Calu3 (cell line): ENCODE measurements at regions not wholly inside any gene's neighbourhood (a gene's known extent, or its start where the extent isn't known, plus 50 kb on each side); places are given as distances from the start of the nearest gene placed in this dataset.

Experiments
- BruUV-seq: library from RNA; stranded (reverse); fragments of 400-500 nt; replicated peaks from 2 replicates; lab custom pipeline; 2021; lab: Mats Ljungman, UMichigan
- CTCF ChIA-PET: fragments of 300-600 bp; sonication (Branson Sonifier 250); formaldehyde crosslinking; loops from one replicate; lab custom pipeline; 2022; ENCODE audit warnings: antibody characterized with exemption; lab: Charles Lee
- DNase-seq: peaks from one replicate; pipeline ENCODE4 v3.0.0; 2022
- H3K27ac Mint-ChIP-seq: one replicate; pipeline ENCODE4 v1.8.0; 2022; ENCODE audit warnings: mixed read lengths; ENCODE audit not compliant: unreplicated experiment
- H3K27me3 Mint-ChIP-seq: one replicate; pipeline ENCODE4 v1.8.0; 2022; ENCODE audit warnings: mixed read lengths; ENCODE audit not compliant: unreplicated experiment
- H3K36me3 Mint-ChIP-seq: one replicate; pipeline ENCODE4 v1.8.0; 2022; ENCODE audit warnings: mild to moderate bottlenecking, moderate library complexity, mixed read lengths; ENCODE audit not compliant: insufficient read depth, unreplicated experiment
- H3K4me1 Mint-ChIP-seq: one replicate; pipeline ENCODE4 v1.8.0; 2022; ENCODE audit warnings: mild to moderate bottlenecking, low read depth, mixed read lengths; ENCODE audit not compliant: unreplicated experiment
- H3K4me3 Mint-ChIP-seq: one replicate; pipeline ENCODE4 v1.8.0; 2022; ENCODE audit warnings: mild to moderate bottlenecking, low read depth, moderate library complexity, mixed read lengths; ENCODE audit not compliant: unreplicated experiment
- H3K9me3 Mint-ChIP-seq: one replicate; pipeline ENCODE4 v1.8.0; 2022; ENCODE audit warnings: low read depth, mixed read lengths; ENCODE audit not compliant: unreplicated experiment
- intact Hi-C: fragments of 100-400 bp; cut with micrococcal nuclease; formaldehyde crosslinking; loops from one replicate; pipeline ENCODE4 v1.10.0; 2022; ENCODE audit not compliant: unreplicated experiment
- TF ChIP-seq, protein P1 (sequence below): fragments of 200-600 bp; IDR thresholded peaks from one replicate; pipeline ENCODE4 v1.8.0; 2022; ENCODE audit warnings: antibody characterized with exemption; ENCODE audit not compliant: unreplicated experiment

DNA sequence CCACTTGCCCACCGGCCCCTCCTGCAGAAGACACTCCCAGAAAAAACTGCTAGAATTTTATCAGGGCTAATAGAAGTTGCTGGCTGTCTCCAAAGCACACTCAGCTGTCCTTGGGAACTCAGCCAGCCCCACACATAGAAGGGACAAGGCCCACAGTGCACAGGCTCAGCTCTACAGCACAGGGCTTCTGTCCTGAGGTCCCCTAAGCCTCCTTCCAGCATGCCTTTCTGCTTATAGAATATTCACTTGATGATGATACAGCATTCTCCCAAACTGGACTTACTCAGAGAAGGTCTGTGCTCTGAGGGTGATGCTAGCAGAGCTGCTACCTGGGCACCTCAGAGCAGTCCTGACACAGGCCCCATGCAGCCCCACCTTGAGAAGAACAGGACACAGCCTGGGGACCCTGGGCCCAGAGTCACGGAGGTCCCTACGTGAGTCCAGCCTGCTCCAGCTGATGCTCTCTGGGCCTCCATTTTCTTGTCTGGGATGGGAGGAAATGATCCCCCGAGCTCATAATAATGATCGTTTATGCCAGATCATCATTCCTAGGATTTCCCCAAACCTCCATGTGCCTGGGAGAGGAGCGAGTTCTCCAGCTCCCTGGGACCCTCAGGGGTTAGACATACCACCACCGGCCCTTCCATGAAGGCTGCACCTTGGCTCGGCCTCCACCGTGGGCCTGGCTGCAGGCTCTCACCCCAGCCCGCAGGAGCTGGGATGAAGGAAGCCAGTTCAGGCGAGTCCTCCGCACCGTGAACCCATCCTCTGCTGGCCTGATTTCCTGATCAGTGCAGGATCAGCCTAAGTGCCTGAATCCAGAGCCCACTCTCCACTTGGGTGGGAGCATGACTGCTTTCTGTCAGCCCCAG is 145.6 kb downstream of the ZNF248 start:
- DNase-seq, result no peak
- no peak overlapping the region for H3K27ac Mint-ChIP-seq
- no peaks in the 10 kb centered on the region for H3K36me3 Mint-ChIP-seq
- no TSS peak for BruUV-seq
- H3K4me3 Mint-ChIP-seq, result no peak overlapping the region
- peaks cover 9% of the 10 kb centered on the region for H3K9me3 Mint-ChIP-seq
- H3K4me1 Mint-ChIP-seq, result no peaks in the 10 kb centered on the region
- no peaks in the 10 kb centered on the region for H3K27me3 Mint-ChIP-seq
- intact Hi-C loops, result no loop called here
- TF ChIP-seq, protein P1, sequence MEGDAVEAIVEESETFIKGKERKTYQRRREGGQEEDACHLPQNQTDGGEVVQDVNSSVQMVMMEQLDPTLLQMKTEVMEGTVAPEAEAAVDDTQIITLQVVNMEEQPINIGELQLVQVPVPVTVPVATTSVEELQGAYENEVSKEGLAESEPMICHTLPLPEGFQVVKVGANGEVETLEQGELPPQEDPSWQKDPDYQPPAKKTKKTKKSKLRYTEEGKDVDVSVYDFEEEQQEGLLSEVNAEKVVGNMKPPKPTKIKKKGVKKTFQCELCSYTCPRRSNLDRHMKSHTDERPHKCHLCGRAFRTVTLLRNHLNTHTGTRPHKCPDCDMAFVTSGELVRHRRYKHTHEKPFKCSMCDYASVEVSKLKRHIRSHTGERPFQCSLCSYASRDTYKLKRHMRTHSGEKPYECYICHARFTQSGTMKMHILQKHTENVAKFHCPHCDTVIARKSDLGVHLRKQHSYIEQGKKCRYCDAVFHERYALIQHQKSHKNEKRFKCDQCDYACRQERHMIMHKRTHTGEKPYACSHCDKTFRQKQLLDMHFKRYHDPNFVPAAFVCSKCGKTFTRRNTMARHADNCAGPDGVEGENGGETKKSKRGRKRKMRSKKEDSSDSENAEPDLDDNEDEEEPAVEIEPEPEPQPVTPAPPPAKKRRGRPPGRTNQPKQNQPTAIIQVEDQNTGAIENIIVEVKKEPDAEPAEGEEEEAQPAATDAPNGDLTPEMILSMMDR, result no peak
- CTCF ChIA-PET, result no interaction called here

DNA sequence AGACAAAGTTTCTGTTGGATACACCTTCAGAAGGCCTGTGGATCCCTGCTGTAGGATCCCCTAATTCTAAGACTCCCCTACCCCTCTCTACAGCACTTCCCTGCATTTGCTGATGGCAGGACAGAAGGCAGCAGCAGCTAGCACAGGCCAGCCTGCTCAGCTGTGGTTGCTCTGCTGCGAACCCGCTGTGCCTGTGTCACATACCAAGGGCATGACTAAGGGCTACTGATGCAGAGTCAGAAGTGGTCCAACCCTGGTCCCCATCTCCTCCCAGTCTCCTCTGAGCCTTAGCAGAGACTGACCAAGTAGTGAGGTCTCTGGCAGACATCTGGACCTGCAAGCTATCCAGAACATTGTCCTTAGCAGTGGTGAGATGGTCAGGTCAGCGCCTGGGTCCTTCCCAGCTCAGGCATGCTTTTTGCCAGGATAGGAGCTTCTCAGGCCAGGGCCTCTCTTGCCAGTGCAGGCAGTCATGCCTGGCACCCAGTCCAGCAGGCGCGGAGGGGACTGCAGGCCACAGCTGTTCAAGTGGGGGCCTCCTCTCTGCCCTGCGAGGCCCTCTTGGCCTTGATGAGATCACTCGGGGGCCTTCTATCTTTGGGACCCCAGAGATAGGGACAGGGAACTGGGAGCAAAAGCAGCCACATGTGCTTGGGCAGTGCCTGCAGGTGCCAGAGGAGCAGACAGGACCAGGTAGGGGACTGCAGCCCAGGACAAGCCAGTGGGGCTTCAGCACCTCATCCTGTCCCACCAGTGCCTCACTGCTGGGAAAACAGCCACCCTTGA is 146.4 kb downstream of the ZNF248 start:
- Mint-ChIP-seq H3K4me3 (no peak overlapping the region), H3K4me1 (no peaks in the 10 kb centered on the region), H3K27me3 (no peaks in the 10 kb centered on the region), H3K27ac (no peak overlapping the region), H3K9me3 (peaks cover 10% of the 10 kb centered on the region), H3K36me3 (no peaks in the 10 kb centered on the region)
- no TSS peak for BruUV-seq
- intact Hi-C loops, result no loop called here
- TF ChIP-seq, protein P1, result no peak
- no peak for DNase-seq
- CTCF ChIA-PET, result no interaction called here

DNA sequence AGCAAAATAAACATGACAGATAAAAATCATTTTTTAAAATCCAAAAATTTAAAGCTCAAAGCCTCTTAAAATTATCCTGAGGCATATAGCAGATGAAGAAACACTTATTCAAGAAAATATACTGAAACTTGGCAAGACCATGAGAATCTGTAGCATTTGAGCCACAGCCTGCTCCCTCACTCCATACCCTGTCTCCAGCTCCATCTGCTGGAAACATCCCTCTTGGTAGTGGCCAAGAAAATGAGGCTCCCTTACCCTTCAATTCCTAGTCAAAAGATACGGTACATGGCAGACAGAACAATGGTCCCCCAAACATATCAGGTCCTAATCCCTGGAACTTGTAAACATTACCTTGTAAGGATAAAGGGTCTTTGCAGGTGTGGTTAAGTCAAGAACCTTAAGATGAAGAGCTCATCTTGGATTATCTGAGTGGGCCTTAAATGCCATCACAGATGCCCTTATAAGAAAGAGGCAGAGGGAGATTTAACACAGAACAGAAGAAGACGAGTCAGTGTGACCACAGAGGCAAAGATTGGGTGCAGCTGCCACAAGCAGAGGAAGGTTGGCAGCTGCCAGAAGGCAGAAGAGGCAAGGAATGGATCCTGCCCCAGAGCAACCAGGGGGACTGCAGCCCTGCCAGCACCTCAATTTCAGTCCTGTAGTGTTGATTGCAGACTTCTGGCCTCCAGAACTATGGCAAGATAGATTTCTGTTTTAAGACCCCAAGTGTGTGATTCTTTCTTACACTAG is 149.4 kb downstream of the ZNF248 start:
- Mint-ChIP-seq H3K36me3 (no peaks in the 10 kb centered on the region), H3K27me3 (no peaks in the 10 kb centered on the region), H3K4me3 (no peak overlapping the region), H3K9me3 (peaks cover 10% of the 10 kb centered on the region), H3K4me1 (no peaks in the 10 kb centered on the region), H3K27ac (no peak overlapping the region)
- CTCF ChIA-PET, result no interaction called here
- TF ChIP-seq, protein P1, result no peak
- BruUV-seq, result no TSS peak
- intact Hi-C loops, result no loop called here
- DNase-seq, result no peak

DNA sequence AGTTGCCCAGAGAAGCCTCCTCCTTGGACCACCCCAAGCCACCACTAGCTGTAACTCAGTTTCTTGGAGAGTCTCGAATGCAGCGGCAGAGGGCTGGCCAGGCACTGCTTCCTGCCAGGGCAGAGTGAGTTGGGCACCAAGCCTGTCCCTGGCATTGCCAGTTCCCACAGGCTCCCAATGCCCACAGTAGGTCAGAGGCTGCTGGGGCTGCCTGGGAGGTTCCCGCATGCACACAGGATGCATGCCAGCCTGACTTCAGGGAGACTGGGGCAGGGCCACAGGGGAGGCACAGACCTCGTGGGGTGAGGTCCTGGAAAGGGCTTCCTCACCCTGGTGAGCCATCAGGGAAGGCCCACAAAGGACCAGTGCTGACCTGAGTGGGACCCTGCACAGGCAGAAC is 152.8 kb downstream of the ZNF248 start:
- TF ChIP-seq, protein P1, result no peak
- Mint-ChIP-seq H3K27me3 (no peaks in the 10 kb centered on the region), H3K4me1 (no peaks in the 10 kb centered on the region), H3K4me3 (no peak overlapping the region), H3K27ac (no peak overlapping the region), H3K36me3 (no peaks in the 10 kb centered on the region), H3K9me3 (peaks cover 10% of the 10 kb centered on the region)
- CTCF ChIA-PET, result no interaction called here
- no peak for DNase-seq
- no TSS peak for BruUV-seq
- intact Hi-C loops, result no loop called here
